ENCODE measurements at regions not wholly inside any gene's neighbourhood (a gene's known extent, or its start where the extent isn't known, plus 50 kb on each side); places are given as distances from the start of the nearest gene placed in this dataset.

DNA sequence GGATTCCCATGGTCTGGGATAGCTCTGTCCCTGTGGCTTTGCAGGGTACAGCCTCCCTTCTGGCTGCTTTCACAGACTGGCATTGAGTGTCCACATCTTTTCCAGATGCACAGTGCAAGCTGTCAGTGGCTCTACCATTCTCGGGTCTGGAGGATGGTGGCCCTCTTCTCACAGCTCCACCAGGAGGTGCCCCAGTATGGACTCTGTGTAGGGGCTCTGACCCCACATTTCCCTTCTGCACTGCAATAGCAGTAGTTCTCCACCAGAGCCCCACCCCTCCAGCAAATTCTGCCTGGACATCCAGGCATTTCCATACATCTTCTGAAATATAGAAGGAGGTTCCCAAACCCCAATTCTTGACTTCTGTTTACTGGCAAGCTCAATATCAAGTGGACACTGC is 50.2 kb upstream of the GRID2 start (continued):
- no peak; the same call in 1 of the 2 replicates for TF ChIP-seq ZNF532 (CRISPR knock-in tag; IDR thresholded peaks at IDR 0.05; ENCODE audit: borderline replicate concordance)
- no peak for TF ChIP-seq HMGA2 (CRISPR knock-in tag; IDR thresholded peaks at IDR 0.05)
- peak; percentile 78 for TF ChIP-seq ERG (CRISPR knock-in tag; IDR thresholded peaks at IDR 0.05)
- TF ChIP-seq ZNF281 (CRISPR knock-in tag; IDR thresholded peaks at IDR 0.05), result no peak
- TF ChIP-seq, protein P1, sequence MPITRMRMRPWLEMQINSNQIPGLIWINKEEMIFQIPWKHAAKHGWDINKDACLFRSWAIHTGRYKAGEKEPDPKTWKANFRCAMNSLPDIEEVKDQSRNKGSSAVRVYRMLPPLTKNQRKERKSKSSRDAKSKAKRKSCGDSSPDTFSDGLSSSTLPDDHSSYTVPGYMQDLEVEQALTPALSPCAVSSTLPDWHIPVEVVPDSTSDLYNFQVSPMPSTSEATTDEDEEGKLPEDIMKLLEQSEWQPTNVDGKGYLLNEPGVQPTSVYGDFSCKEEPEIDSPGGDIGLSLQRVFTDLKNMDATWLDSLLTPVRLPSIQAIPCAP (CRISPR knock-in tag; IDR thresholded peaks at IDR 0.05), result no peak
- TF ChIP-seq, protein P2, sequence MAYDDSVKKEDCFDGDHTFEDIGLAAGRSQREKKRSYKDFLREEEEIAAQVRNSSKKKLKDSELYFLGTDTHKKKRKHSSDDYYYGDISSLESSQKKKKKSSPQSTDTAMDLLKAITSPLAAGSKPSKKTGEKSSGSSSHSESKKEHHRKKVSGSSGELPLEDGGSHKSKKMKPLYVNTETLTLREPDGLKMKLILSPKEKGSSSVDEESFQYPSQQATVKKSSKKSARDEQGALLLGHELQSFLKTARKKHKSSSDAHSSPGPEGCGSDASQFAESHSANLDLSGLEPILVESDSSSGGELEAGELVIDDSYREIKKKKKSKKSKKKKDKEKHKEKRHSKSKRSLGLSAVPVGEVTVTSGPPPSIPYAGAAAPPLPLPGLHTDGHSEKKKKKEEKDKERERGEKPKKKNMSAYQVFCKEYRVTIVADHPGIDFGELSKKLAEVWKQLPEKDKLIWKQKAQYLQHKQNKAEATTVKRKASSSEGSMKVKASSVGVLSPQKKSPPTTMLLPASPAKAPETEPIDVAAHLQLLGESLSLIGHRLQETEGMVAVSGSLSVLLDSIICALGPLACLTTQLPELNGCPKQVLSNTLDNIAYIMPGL (CRISPR knock-in tag; IDR thresholded peaks at IDR 0.05), result 0 out of 2 replicates have a peak, but pooled peaks have one; percentile 2
- TF ChIP-seq GABPB1 (CRISPR knock-in tag; IDR thresholded peaks at IDR 0.05), result no peak
- no peak for TF ChIP-seq CDX4 (CRISPR knock-in tag; IDR thresholded peaks at IDR 0.05; ENCODE audit: borderline replicate concordance)
- TF ChIP-seq, protein P3, sequence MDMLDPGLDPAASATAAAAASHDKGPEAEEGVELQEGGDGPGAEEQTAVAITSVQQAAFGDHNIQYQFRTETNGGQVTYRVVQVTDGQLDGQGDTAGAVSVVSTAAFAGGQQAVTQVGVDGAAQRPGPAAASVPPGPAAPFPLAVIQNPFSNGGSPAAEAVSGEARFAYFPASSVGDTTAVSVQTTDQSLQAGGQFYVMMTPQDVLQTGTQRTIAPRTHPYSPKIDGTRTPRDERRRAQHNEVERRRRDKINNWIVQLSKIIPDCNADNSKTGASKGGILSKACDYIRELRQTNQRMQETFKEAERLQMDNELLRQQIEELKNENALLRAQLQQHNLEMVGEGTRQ (CRISPR knock-in tag; IDR thresholded peaks at IDR 0.05), result no peak
- peak; percentile 83 for TF ChIP-seq NFATC4 (CRISPR knock-in tag; IDR thresholded peaks at IDR 0.05)
- no peak for TF ChIP-seq FOXK1 (CRISPR knock-in tag; IDR thresholded peaks at IDR 0.05)
- TF ChIP-seq FOXJ3 (CRISPR knock-in tag; IDR thresholded peaks at IDR 0.05; ENCODE audit: borderline replicate concordance), result no peak
- 0 out of 2 replicates have a peak, but pooled peaks have one; percentile 30 for TF ChIP-seq CBFB (CRISPR knock-in tag; IDR thresholded peaks at IDR 0.05; ENCODE audit: low read depth)
- TF ChIP-seq, protein P4, sequence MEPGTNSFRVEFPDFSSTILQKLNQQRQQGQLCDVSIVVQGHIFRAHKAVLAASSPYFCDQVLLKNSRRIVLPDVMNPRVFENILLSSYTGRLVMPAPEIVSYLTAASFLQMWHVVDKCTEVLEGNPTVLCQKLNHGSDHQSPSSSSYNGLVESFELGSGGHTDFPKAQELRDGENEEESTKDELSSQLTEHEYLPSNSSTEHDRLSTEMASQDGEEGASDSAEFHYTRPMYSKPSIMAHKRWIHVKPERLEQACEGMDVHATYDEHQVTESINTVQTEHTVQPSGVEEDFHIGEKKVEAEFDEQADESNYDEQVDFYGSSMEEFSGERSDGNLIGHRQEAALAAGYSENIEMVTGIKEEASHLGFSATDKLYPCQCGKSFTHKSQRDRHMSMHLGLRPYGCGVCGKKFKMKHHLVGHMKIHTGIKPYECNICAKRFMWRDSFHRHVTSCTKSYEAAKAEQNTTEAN (CRISPR knock-in tag; IDR thresholded peaks at IDR 0.05), result no peak
- TF ChIP-seq, protein P5, sequence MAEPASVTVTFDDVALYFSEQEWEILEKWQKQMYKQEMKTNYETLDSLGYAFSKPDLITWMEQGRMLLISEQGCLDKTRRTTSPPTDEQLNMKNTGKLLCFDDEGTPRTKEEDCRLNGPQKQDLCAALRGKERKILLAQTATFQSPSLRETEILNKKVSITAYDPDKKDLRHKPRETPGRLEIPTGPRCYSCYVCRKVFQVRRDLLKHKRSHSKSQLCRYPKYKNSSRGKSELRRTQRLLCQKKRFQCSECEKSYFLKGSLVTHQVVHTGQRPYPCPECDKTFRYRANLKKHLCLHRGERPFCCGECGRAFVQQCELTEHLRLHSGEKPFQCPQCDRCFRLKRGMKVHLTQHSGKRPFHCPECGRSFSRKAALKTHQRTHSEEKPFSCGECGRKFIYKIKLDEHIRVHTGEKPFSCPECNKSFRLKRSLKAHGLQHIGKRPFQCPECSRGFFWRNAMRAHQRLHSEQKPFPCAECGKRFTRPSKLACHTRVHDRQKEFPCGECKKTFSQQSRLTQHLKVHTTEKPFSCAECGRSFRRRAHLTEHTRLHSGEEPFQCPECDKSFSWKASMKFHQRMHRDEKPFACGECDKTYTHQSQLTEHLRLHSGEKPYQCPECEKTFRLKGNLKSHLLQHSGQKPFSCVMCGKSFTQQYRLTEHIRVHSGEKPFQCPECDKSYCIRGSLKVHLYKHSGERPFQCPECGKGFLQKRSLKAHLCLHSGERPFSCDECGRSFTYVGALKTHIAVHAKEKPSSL (CRISPR knock-in tag; conservative IDR thresholded peaks at IDR 0.05), result peak; percentile 86; the same call in 1 of the 2 replicates
- TF ChIP-seq, protein P6, sequence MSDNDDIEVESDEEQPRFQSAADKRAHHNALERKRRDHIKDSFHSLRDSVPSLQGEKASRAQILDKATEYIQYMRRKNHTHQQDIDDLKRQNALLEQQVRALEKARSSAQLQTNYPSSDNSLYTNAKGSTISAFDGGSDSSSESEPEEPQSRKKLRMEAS (CRISPR knock-in tag; IDR thresholded peaks at IDR 0.05), result no peak
- TF ChIP-seq RELA (CRISPR knock-in tag; IDR thresholded peaks at IDR 0.05; ENCODE audit: borderline replicate concordance), result 0 out of 2 replicates have a peak, but pooled peaks have one; percentile 16
- TF ChIP-seq ZNF671 (CRISPR knock-in tag; IDR thresholded peaks at IDR 0.05), result peak; percentile 83
- no peak for TF ChIP-seq ATF1 (CRISPR knock-in tag; IDR thresholded peaks at IDR 0.05)
- TF ChIP-seq MYBL2 (CRISPR knock-in tag; IDR thresholded peaks at IDR 0.05), result no peak
- no peak for TF ChIP-seq NR3C1 (CRISPR knock-in tag; conservative IDR thresholded peaks at IDR 0.05; ENCODE audit: low read depth)
- TF ChIP-seq EMX1 (CRISPR knock-in tag; IDR thresholded peaks at IDR 0.05), result no peak; the same call in none of the 2 replicates
- no peak for TF ChIP-seq ZBTB21 (CRISPR knock-in tag; IDR thresholded peaks at IDR 0.05; ENCODE audit: borderline replicate concordance)
